ENCODE measurements at regions not wholly inside any gene's neighbourhood (a gene's known extent, or its start where the extent isn't known, plus 50 kb on each side); places are given as distances from the start of the nearest gene placed in this dataset.

DNA sequence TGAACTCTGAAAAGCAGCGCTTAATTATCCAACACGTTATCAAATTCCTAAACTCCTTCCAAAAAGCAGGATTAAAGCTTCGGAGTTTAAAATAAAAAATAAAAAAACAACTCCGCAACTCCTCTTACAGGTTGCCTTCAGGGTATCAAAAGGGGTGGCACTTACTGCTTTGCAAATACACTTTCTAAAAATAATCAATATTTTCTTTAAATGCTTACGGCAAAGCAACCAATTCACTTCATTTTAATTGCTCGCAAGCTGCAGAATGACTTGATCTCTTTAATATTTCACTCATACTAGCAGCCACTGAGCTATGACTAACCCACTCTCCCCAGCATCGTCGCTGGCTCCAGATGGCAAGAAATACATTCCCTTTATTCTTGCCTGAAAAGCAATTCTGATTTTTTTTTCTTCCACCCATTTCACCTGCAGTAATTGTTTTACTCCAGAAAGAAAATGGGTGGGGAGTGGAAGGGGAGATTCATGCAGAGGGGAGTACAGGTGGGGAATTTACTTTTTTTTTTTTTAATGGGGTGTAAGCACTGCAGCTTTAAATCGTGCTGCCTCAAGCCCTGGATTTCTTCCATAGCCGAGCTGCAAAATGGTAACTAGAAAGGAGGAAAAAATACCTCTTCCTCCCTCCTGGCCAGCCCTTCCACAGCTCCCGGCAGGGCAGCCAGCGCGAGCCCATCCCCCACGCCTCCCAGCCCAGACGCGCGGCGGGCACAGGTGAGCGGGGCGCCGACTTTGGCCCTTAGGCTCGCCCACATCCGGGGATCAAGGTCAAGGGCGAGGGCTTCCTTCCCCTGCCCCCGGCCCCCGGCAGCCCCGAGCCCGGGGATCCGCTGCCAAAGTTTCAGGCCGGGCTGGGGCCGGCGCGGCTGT, 54.2 kb upstream of the FHIP2A start:
- TF ChIP-seq CTCF (IDR thresholded peaks at IDR 0.05; ENCODE audit: poor library complexity) (no peak), EZH2 (IDR thresholded peaks at IDR 0.05; ENCODE audit: borderline replicate concordance) (no peak)
